T-cell (primary cell): ENCODE measurements at regions not wholly inside any gene's neighbourhood (a gene's known extent, or its start where the extent isn't known, plus 50 kb on each side); places are given as distances from the start of the nearest gene placed in this dataset.

Experiments
- ATAC-seq, 4 experiments: fragments of 200-7000 bp in 3 of 4; fragments of 150-1000 bp in 1 of 4; cut with Tn5 transposase; replicated peaks in 1 of 4; 1 replicate in 3 of 4; 2 replicates in 1 of 4; pipeline ENCODE4 v1.10.0; 2021; ENCODE audit warnings: moderate library complexity in 3 of 4, mild to moderate bottlenecking in 2 of 4, moderate number of reproducible peaks in 1 of 4
- CTCF ChIA-PET, 2 donors: fragments of 300-600 bp; sonication (Branson Sonifier 250); formaldehyde crosslinking; loops; one replicate each; lab custom pipeline; 2022; ENCODE audit warnings: antibody characterized with exemption in 2 of 2; lab: Charles Lee
- POLR2A ChIA-PET, 2 donors: fragments of 300-600 bp; sonication (Branson Sonifier 250); formaldehyde crosslinking; loops; one replicate each; lab custom pipeline; 2022; ENCODE audit warnings: antibody characterized with exemption in 2 of 2; lab: Charles Lee
- DNase-seq, 35 experiments: peaks; one replicate each; pipeline versions ENCODE4 v3.0.0 to v3.0.0-alpha.2; 2013 to 2023
- H3K27ac ChIP-seq: one replicate; pipeline ENCODE4 v1.5.1; 2013; ENCODE audit warnings: low read length
- H3K27me3 ChIP-seq, 2 experiments: replicated peaks in 1 of 2; 1 replicate in 1 of 2; 2 replicates in 1 of 2; pipeline versions ENCODE4 v1.6.1 to v1.7.0; 2013; ENCODE audit warnings: low read length in 1 of 2, mixed read lengths in 1 of 2; ENCODE audit not compliant: control insufficient read depth in 2 of 2, insufficient read depth in 2 of 2; ENCODE audit errors: extremely low read depth in 1 of 2
- H3K36me3 ChIP-seq, 2 donors: 1 replicate in 1 of 2; 2 replicates in 1 of 2; pipeline versions ENCODE4 v1.6.1 to v1.7.0; 2013; ENCODE audit warnings: low read length in 1 of 2; ENCODE audit not compliant: control insufficient read depth in 2 of 2, insufficient read depth in 1 of 2; ENCODE audit errors: extremely low read depth in 1 of 2
- H3K4me1 ChIP-seq, 2 experiments: 1 replicate in 1 of 2; 2 replicates in 1 of 2; pipeline versions ENCODE4 v1.6.1 to v1.7.0; 2013; ENCODE audit warnings: low read length in 2 of 2, mixed read lengths in 1 of 2; ENCODE audit not compliant: insufficient read depth in 2 of 2, control insufficient read depth in 1 of 2; ENCODE audit errors: extremely low read depth in 1 of 2
- H3K4me3 ChIP-seq, 2 donors: 1 replicate in 1 of 2; 2 replicates in 1 of 2; pipeline versions ENCODE4 v1.5.1 to v1.7.0; 2013; ENCODE audit warnings: mild to moderate bottlenecking in 2 of 2, low read length in 1 of 2, moderate library complexity in 1 of 2; ENCODE audit not compliant: control insufficient read depth in 1 of 2; ENCODE audit errors: extremely low read depth in 1 of 2
- H3K9me3 ChIP-seq: 2 replicates; pipeline ENCODE4 v1.7.0; 2013
- H3K27ac Mint-ChIP-seq, 2 donors: one replicate each; pipeline ENCODE4 v1.8.0; 2020 to 2021; ENCODE audit warnings: mild to moderate bottlenecking in 2 of 2, mixed read lengths in 2 of 2
- H3K27me3 Mint-ChIP-seq, 2 donors: one replicate each; pipeline ENCODE4 v1.8.0; 2021 to 2022; ENCODE audit warnings: mixed read lengths in 2 of 2
- H3K36me3 Mint-ChIP-seq: one replicate; pipeline ENCODE4 v1.8.0; 2021; ENCODE audit warnings: mixed read lengths
- H3K4me1 Mint-ChIP-seq, 3 donors: one replicate each; pipeline ENCODE4 v1.8.0; 2020 to 2022; ENCODE audit warnings: mixed read lengths in 3 of 3, mild to moderate bottlenecking in 1 of 3
- H3K4me3 Mint-ChIP-seq, 3 donors: one replicate each; pipeline ENCODE4 v1.8.0; 2020 to 2022; ENCODE audit warnings: mild to moderate bottlenecking in 3 of 3, mixed read lengths in 3 of 3, moderate library complexity in 3 of 3
- H3K9me3 Mint-ChIP-seq, 3 donors: one replicate each; pipeline ENCODE4 v1.8.0; 2020 to 2022; ENCODE audit warnings: mixed read lengths in 3 of 3
- WGBS: methylation state at CpG from one replicate; pipeline ENCODE4 v1.1.5; 2013; ENCODE audit warnings: missing lambda C conversion rate; ENCODE audit not compliant: insufficient coverage; 5-methylcytosine and 5-hydroxymethylcytosine counted together

- no peak overlapping the region for H3K27ac ChIP-seq
- H3K4me1 ChIP-seq: no peaks in the 10 kb centered on the region
- Mint-ChIP-seq H3K9me3 (peaks cover 4 to 28% (median 19%) of the 10 kb centered on the region in 3 donors), H3K27ac (no peak overlapping the region), H3K36me3 (peaks cover 8% of the 10 kb centered on the region), H3K4me1 (peaks cover 0 to 5% (median 4%) of the 10 kb centered on the region in 3 donors), H3K4me3 (no peak overlapping the region), H3K27me3 (peaks cover 0 to 8% of the 10 kb centered on the region in 2 donors)
- no peak overlapping the region for H3K4me3 ChIP-seq
- WGBS: 30% methylated on average over 5 of the region's 9 CpGs
- ATAC-seq (no peak), DNase-seq (no peak)
- no peaks in the 10 kb centered on the region for H3K36me3 ChIP-seq
- H3K27me3 ChIP-seq: peaks cover 0 to 4% of the 10 kb centered on the region in 2 experiments
- ChIA-PET POLR2A (no interaction called here), CTCF (no interaction called here)
- peaks cover 4% of the 10 kb centered on the region for H3K9me3 ChIP-seq
Measured at GRCh38 chr15:56805466-56806147, 72.3 kb upstream of the ZNF280D start.

DNA sequence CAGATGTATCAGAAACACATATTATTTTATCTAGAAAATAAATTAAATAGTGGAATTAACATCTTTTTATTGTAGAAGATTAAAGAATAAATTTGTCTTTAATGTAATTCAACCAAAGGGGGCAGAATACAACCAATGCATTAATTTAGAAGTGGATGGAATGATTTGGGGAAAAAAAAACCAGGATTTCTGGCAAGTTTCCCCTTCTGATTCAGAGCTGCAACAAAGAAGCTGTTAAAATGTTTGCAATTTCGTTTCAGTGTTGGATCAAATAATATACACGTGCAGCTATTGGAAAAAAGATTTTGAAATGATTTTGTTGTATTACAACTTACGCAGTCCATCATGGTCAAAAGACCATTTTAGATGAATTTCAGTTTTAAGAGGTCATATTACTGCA, 71.6 kb upstream of the ZNF280D start:
- POLR2A ChIA-PET: no interaction called here
- Mint-ChIP-seq H3K27me3 (peaks cover 0 to 8% of the 10 kb centered on the region in 2 donors), H3K4me3 (no peak overlapping the region), H3K9me3 (peaks cover 4 to 24% (median 17%) of the 10 kb centered on the region in 3 donors), H3K4me1 (peaks cover 0 to 5% (median 4%) of the 10 kb centered on the region in 3 donors), H3K27ac (no peak overlapping the region), H3K36me3 (peaks cover 8% of the 10 kb centered on the region)
- DNase-seq (no peak), ATAC-seq (no peak)
- 88% methylated on average over 1 of the region's 3 CpGs for WGBS
- no peaks in the 10 kb centered on the region for H3K4me1 ChIP-seq
- no peak overlapping the region for H3K4me3 ChIP-seq
- CTCF ChIA-PET: interaction anchor here in 1 of 2 donors (0.5 kb wide), 1 partner anchor 21 kb away, joined by 4 read pairs; no protein-coding TSS in a partner anchor
- H3K27ac ChIP-seq: no peak overlapping the region
- H3K9me3 ChIP-seq: peaks cover 4% of the 10 kb centered on the region
- peaks cover 0 to 4% of the 10 kb centered on the region in 2 experiments for H3K27me3 ChIP-seq
- H3K36me3 ChIP-seq: no peaks in the 10 kb centered on the region

- peaks cover 7% of the 10 kb centered on the region for H3K36me3 Mint-ChIP-seq
- no peak for DNase-seq
- H3K4me3 ChIP-seq: no peak overlapping the region
- H3K9me3 ChIP-seq: peaks cover 4% of the 10 kb centered on the region
- no peak overlapping the region for H3K4me3 Mint-ChIP-seq
- peaks cover 0 to 8% of the 10 kb centered on the region in 2 donors for H3K27me3 Mint-ChIP-seq
- no peak for ATAC-seq
- peaks cover 0 to 4% of the 10 kb centered on the region in 2 experiments for H3K27me3 ChIP-seq
- H3K4me1 ChIP-seq: no peaks in the 10 kb centered on the region
- H3K4me1 Mint-ChIP-seq: peaks cover 0 to 5% (median 4%) of the 10 kb centered on the region in 3 donors
- no peak overlapping the region for H3K27ac ChIP-seq
- peaks cover 4 to 21% (median 16%) of the 10 kb centered on the region in 3 donors for H3K9me3 Mint-ChIP-seq
- ChIA-PET CTCF (interaction anchor here in 1 of 2 donors (0.5 kb wide), 1 partner anchor 21 kb away, joined by 4 read pairs; no protein-coding TSS in a partner anchor), POLR2A (no interaction called here)
- no peaks in the 10 kb centered on the region for H3K36me3 ChIP-seq
- 86% methylated on average over 1 of the region's 3 CpGs for WGBS
- H3K27ac Mint-ChIP-seq: no peak overlapping the region
Measured at GRCh38 chr15:56804279-56804678, 71.0 kb upstream of the ZNF280D start.

DNA sequence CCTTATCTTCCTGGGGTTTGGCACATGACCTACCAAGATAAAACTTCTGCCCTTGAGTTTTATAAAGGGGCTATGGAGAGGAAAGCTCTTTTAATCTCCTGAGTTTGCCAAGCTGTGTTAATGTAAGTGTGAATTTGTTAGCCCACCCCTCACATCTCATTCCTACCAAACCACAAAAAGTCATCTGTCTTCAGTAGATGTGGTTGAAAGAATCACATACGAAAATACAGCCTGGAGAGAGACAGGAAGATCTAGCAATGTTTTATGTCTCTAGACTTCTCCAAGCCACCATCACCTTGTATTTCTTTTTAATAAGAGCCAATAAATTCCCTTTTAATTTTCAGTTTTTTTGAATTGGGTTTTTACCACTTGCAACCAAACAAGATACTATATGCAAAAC, 68.9 kb upstream of the ZNF280D start:
- H3K9me3 Mint-ChIP-seq: peaks cover 0 to 4% (median 0%) of the 10 kb centered on the region in 3 donors
- POLR2A ChIA-PET: no interaction called here
- Histone ChIP-seq H3K27ac (no peak overlapping the region), H3K4me1 (no peaks in the 10 kb centered on the region), H3K27me3 (peaks cover 0 to 4% of the 10 kb centered on the region in 2 experiments), H3K36me3 (no peaks in the 10 kb centered on the region), H3K4me3 (no peak overlapping the region), H3K9me3 (no peaks in the 10 kb centered on the region)
- ATAC-seq: no peak
- CTCF ChIA-PET: no interaction called here
- no peaks in the 10 kb centered on the region for H3K36me3 Mint-ChIP-seq
- WGBS: no CpG with 5 or more reads among the region's 1 CpG
- no peak overlapping the region for H3K4me3 Mint-ChIP-seq
- no peak overlapping the region for H3K27ac Mint-ChIP-seq
- H3K27me3 Mint-ChIP-seq: peaks cover 0 to 8% of the 10 kb centered on the region in 2 donors
- no peak for DNase-seq
- peaks cover 0 to 5% (median 4%) of the 10 kb centered on the region in 3 donors for H3K4me1 Mint-ChIP-seq

DNA sequence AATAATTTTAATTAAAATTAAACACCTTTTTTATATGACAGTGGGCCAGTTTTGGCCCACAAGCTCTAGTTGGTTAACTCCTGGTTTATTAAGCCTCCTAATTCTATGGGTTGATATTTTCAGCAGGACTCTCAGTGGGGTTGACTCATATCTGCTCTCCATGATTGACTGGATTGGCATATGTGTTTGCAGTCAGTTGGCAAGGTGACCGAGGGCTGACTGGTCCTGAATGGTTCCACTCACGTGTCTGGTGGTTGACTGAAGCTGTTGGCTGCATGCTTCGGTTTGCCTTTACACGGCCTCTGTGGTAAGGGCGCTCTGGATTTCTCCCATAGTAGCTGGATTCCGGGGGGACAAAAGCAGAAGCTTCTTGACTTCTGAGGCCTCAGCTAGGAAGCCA, 65.3 kb upstream of the ZNF280D start:
- ChIA-PET CTCF (no interaction called here), POLR2A (no interaction called here)
- no peak for DNase-seq
- no peak for ATAC-seq
- no peak overlapping the region for H3K4me3 ChIP-seq
- H3K4me1 Mint-ChIP-seq: no peaks in the 10 kb centered on the region
- peaks cover 0 to 5% of the 10 kb centered on the region in 2 donors for H3K27me3 Mint-ChIP-seq
- WGBS: 45% methylated on average over 3 of the region's 6 CpGs
- no peaks in the 10 kb centered on the region for H3K9me3 ChIP-seq
- no peaks in the 10 kb centered on the region for H3K4me1 ChIP-seq
- H3K4me3 Mint-ChIP-seq: no peak overlapping the region
- peaks cover 0 to 5% (median 4%) of the 10 kb centered on the region in 3 donors for H3K9me3 Mint-ChIP-seq
- no peaks in the 10 kb centered on the region for H3K27me3 ChIP-seq
- H3K27ac ChIP-seq: no peak overlapping the region
- no peaks in the 10 kb centered on the region for H3K36me3 ChIP-seq
- no peak overlapping the region for H3K27ac Mint-ChIP-seq
- H3K36me3 Mint-ChIP-seq: no peaks in the 10 kb centered on the region

DNA sequence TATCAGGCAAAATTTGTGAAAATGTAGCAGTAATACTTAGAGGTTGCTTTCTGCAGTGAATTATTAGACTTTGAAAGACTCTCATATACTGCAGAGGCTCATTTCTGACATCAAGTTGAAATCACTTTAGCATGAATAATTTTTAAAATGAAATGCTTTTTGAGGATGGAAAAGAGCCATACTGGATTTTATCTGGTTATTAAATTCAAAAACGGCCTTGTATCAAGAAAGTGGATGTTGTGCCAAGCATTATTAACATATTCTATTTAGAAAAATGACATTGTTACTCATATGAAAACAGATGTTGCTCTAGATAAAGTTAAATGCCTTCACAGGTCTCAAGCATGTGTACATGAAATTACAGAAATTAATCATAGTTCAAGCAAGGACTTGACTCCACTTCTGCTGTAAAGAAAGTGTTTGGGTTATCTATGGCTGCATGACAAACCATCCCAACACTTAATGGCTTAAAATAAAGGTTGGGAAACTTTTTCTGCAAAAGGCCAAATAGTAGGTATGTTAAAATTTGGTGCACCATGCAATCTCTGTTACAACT, 64.5 kb upstream of the ZNF280D start:
- Mint-ChIP-seq H3K36me3 (no peaks in the 10 kb centered on the region), H3K9me3 (peaks cover 4 to 13% (median 5%) of the 10 kb centered on the region in 3 donors), H3K4me3 (no peak overlapping the region), H3K4me1 (no peaks in the 10 kb centered on the region), H3K27me3 (peaks cover 0 to 4% of the 10 kb centered on the region in 2 donors), H3K27ac (no peak overlapping the region)
- WGBS: no CpG with 5 or more reads among the region's 1 CpG
- no peaks in the 10 kb centered on the region for H3K4me1 ChIP-seq
- H3K36me3 ChIP-seq: no peaks in the 10 kb centered on the region
- H3K4me3 ChIP-seq: no peak overlapping the region
- DNase-seq: no peak
- no peak for ATAC-seq
- POLR2A ChIA-PET: no interaction called here
- CTCF ChIA-PET: no interaction called here
- no peaks in the 10 kb centered on the region for H3K27me3 ChIP-seq
- no peak overlapping the region for H3K27ac ChIP-seq
- H3K9me3 ChIP-seq: no peaks in the 10 kb centered on the region
